ENCODE measurements at regions not wholly inside any gene's neighbourhood (a gene's known extent, or its start where the extent isn't known, plus 50 kb on each side); places are given as distances from the start of the nearest gene placed in this dataset.

GRCh38 chr11:123357353-123357989 is 72.6 kb upstream of the GRAMD1B start:
- TF ChIP-seq POLR2AphosphoS5 (IDR thresholded peaks at IDR 0.05; ENCODE audit: insufficient read depth in 1 of 2, low read depth in 1 of 2), result no peak
- H3K27me3 ChIP-seq, result no peaks in the 10 kb centered on the region
- H3K36me3 ChIP-seq, result no peaks in the 10 kb centered on the region
- H3K4me3 ChIP-seq, result peak overlapping the region in 1 of 2 donors; percentile 26
- no peak overlapping the region for H3K27ac ChIP-seq
- intact Hi-C loops (cut with DNase I), result no loop called here
- no peaks in the 10 kb centered on the region for H3K4me1 ChIP-seq
- H3K9me3 ChIP-seq, result no peaks in the 10 kb centered on the region
- no peak for DNase-seq (ENCODE audit: extremely low spot score in 2 of 2)

GRCh38 chr11:123356539-123356938 is 73.5 kb upstream of the GRAMD1B start:
- Histone ChIP-seq H3K27me3 (no peaks in the 10 kb centered on the region), H3K4me1 (no peaks in the 10 kb centered on the region)
- intact Hi-C loops (cut with DNase I), result no loop called here

GRCh38 chr11:123354371-123354975 is 75.6 kb upstream of the GRAMD1B start:
- no peak for DNase-seq (ENCODE audit: extremely low spot score in 2 of 2)
- Histone ChIP-seq H3K36me3 (no peaks in the 10 kb centered on the region), H3K4me1 (no peaks in the 10 kb centered on the region), H3K4me3 (no peak overlapping the region), H3K9me3 (no peaks in the 10 kb centered on the region), H3K27me3 (no peaks in the 10 kb centered on the region), H3K27ac (no peak overlapping the region)
- TF ChIP-seq POLR2A (IDR thresholded peaks at IDR 0.05) (no peak), POLR2AphosphoS5 (IDR thresholded peaks at IDR 0.05; ENCODE audit: insufficient read depth in 1 of 2, low read depth in 1 of 2) (no peak)
- TF ChIP-seq, protein P1, sequence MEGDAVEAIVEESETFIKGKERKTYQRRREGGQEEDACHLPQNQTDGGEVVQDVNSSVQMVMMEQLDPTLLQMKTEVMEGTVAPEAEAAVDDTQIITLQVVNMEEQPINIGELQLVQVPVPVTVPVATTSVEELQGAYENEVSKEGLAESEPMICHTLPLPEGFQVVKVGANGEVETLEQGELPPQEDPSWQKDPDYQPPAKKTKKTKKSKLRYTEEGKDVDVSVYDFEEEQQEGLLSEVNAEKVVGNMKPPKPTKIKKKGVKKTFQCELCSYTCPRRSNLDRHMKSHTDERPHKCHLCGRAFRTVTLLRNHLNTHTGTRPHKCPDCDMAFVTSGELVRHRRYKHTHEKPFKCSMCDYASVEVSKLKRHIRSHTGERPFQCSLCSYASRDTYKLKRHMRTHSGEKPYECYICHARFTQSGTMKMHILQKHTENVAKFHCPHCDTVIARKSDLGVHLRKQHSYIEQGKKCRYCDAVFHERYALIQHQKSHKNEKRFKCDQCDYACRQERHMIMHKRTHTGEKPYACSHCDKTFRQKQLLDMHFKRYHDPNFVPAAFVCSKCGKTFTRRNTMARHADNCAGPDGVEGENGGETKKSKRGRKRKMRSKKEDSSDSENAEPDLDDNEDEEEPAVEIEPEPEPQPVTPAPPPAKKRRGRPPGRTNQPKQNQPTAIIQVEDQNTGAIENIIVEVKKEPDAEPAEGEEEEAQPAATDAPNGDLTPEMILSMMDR (IDR thresholded peaks at IDR 0.05), result no peak
- intact Hi-C loops (cut with DNase I), result no loop called here

More at GRCh38 chr11:123356539-123356938, 73.5 kb upstream of the GRAMD1B start:
- no peaks in the 10 kb centered on the region for H3K9me3 ChIP-seq
- TF ChIP-seq POLR2A (IDR thresholded peaks at IDR 0.05) (no peak), POLR2AphosphoS5 (IDR thresholded peaks at IDR 0.05; ENCODE audit: insufficient read depth in 1 of 2, low read depth in 1 of 2) (no peak)
- TF ChIP-seq, protein P1 (IDR thresholded peaks at IDR 0.05), result no peak
- H3K4me3 ChIP-seq, result no peak overlapping the region
- no peak for DNase-seq (ENCODE audit: extremely low spot score in 2 of 2)
- no peaks in the 10 kb centered on the region for H3K36me3 ChIP-seq
- no peak overlapping the region for H3K27ac ChIP-seq

GRCh38 chr11:123351375-123351774 is 78.7 kb upstream of the GRAMD1B start:
- TF ChIP-seq, protein P1 (IDR thresholded peaks at IDR 0.05), result no peak
- TF ChIP-seq POLR2AphosphoS5 (IDR thresholded peaks at IDR 0.05; ENCODE audit: insufficient read depth in 1 of 2, low read depth in 1 of 2) (no peak), POLR2A (IDR thresholded peaks at IDR 0.05) (no peak)
- Histone ChIP-seq H3K4me3 (no peak overlapping the region), H3K27me3 (no peaks in the 10 kb centered on the region), H3K36me3 (no peaks in the 10 kb centered on the region), H3K4me1 (no peaks in the 10 kb centered on the region), H3K9me3 (no peaks in the 10 kb centered on the region), H3K27ac (no peak overlapping the region)
- intact Hi-C loops (cut with DNase I), result no loop called here
- DNase-seq (ENCODE audit: extremely low spot score in 2 of 2), result no peak

GRCh38 chr11:123349382-123349781 is 80.7 kb upstream of the GRAMD1B start:
- no peaks in the 10 kb centered on the region for H3K27me3 ChIP-seq
- H3K9me3 ChIP-seq, result no peaks in the 10 kb centered on the region
- H3K36me3 ChIP-seq, result no peaks in the 10 kb centered on the region
- intact Hi-C loops (cut with DNase I), result no loop called here
- DNase-seq (ENCODE audit: extremely low spot score in 2 of 2), result no peak
- H3K27ac ChIP-seq, result no peak overlapping the region
- no peaks in the 10 kb centered on the region for H3K4me1 ChIP-seq
- TF ChIP-seq, protein P1 (IDR thresholded peaks at IDR 0.05), result no peak
- TF ChIP-seq POLR2AphosphoS5 (IDR thresholded peaks at IDR 0.05; ENCODE audit: insufficient read depth in 1 of 2, low read depth in 1 of 2) (no peak), POLR2A (IDR thresholded peaks at IDR 0.05) (no peak)
- no peak overlapping the region for H3K4me3 ChIP-seq
